B cell (primary cell): ENCODE measurements at regions not wholly inside any gene's neighbourhood (a gene's known extent, or its start where the extent isn't known, plus 50 kb on each side); places are given as distances from the start of the nearest gene placed in this dataset.

Experiments used
- EZH2 ChIP-seq: IDR thresholded peaks from 2 replicates; pipeline ENCODE4 v1.6.1; 2012; ENCODE audit warnings: borderline replicate concordance, low read depth, mild to moderate bottlenecking, moderate library complexity, low read length; ENCODE audit not compliant: insufficient read depth, poor library complexity, severe bottlenecking
- TF ChIP-seq, protein P1 (sequence below): fragments of 200-600 bp; IDR thresholded peaks from one replicate; pipeline ENCODE4 v1.8.0; 2022; ENCODE audit warnings: antibody characterized with exemption, mild to moderate bottlenecking

DNA sequence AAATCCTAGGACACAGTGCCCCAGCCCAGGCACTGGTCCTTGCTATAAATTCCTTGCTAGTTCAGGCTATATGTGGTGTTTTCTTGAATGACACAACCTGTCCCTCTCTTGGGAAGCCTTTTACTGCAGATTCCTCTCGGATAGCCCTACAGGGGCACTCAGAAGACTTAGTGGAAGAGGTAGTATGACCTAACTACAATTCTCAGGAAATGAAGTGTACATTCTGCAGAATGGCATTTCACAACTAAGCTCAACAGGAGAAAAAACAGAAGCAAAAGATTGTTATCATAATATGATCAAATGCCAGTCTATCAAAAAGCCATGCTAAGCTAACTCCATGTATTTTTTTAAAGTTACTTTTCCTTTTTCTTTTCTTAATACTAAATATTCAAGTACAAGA, 66.3 kb upstream of the FBXL4 start:
- TF ChIP-seq EZH2, result no peak
- TF ChIP-seq, protein P1, sequence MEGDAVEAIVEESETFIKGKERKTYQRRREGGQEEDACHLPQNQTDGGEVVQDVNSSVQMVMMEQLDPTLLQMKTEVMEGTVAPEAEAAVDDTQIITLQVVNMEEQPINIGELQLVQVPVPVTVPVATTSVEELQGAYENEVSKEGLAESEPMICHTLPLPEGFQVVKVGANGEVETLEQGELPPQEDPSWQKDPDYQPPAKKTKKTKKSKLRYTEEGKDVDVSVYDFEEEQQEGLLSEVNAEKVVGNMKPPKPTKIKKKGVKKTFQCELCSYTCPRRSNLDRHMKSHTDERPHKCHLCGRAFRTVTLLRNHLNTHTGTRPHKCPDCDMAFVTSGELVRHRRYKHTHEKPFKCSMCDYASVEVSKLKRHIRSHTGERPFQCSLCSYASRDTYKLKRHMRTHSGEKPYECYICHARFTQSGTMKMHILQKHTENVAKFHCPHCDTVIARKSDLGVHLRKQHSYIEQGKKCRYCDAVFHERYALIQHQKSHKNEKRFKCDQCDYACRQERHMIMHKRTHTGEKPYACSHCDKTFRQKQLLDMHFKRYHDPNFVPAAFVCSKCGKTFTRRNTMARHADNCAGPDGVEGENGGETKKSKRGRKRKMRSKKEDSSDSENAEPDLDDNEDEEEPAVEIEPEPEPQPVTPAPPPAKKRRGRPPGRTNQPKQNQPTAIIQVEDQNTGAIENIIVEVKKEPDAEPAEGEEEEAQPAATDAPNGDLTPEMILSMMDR, result no peak
